COR-L47 (cell line): ENCODE measurements at regions not wholly inside any gene's neighbourhood (a gene's known extent, or its start where the extent isn't known, plus 50 kb on each side); places are given as distances from the start of the nearest gene placed in this dataset.
A peak's percentile ranks its signal among the peaks of the same experiment; 100 is the strongest.
"Not testable (repeated sequence)": the region's sequence is repeated elsewhere in the genome, so short reads cannot be mapped to it uniquely, and the experiment has no call there.

Experiments used
- DNase-seq: peaks from one replicate; lab custom pipeline; 2025; lab: John Stamatoyannopoulos, UW

GRCh38 chr6:98039443-98039842 is 756.4 kb upstream of the MMS22L start:
- DNase-seq: no peak

GRCh38 chr6:98039904-98040607 is 757.0 kb upstream of the MMS22L start:
- peak; percentile 13 for DNase-seq

- DNase-seq: no peak
These were observed 758.0 kb upstream of the MMS22L start for GRCh38 chr6:98041056-98041455.

GRCh38 chr6:98041921-98042320 is 758.9 kb upstream of the MMS22L start:
- peak; percentile 63 for DNase-seq

GRCh38 chr6:98044151-98044561 is 761.1 kb upstream of the MMS22L start:
- DNase-seq: peak; percentile 86

GRCh38 chr6:98044791-98045470 is 761.9 kb upstream of the MMS22L start:
- peak; percentile 46 for DNase-seq

GRCh38 chr6:98047164-98047563 is 764.1 kb upstream of the MMS22L start:
- DNase-seq: no peak

- DNase-seq: no peak
These were observed 764.9 kb upstream of the MMS22L start for GRCh38 chr6:98047871-98048270.

- DNase-seq: no peak
These were observed 771.4 kb upstream of the MMS22L start for GRCh38 chr6:98054453-98054852.

GRCh38 chr6:98056955-98057354 is 773.9 kb upstream of the MMS22L start:
- DNase-seq: no peak

GRCh38 chr6:98067375-98067774 is 767.0 kb upstream of the POU3F2 start:
- peak; percentile 17 for DNase-seq

- DNase-seq: not testable (repeated sequence)
These were observed 745.8 kb upstream of the POU3F2 start for GRCh38 chr6:98088537-98088936.

- no peak for DNase-seq
These were observed 742.0 kb upstream of the POU3F2 start for GRCh38 chr6:98092331-98092730.

GRCh38 chr6:98094696-98095095 is 739.7 kb upstream of the POU3F2 start:
- DNase-seq: no peak

- DNase-seq: no peak
These were observed 726.6 kb upstream of the POU3F2 start for GRCh38 chr6:98107801-98108200.

GRCh38 chr6:98116455-98116854 is 717.9 kb upstream of the POU3F2 start:
- DNase-seq: no peak

- no peak for DNase-seq
These were observed 717.3 kb upstream of the POU3F2 start for GRCh38 chr6:98117068-98117467.

- DNase-seq: no peak
These were observed 715.9 kb upstream of the POU3F2 start for GRCh38 chr6:98118397-98119045.

- no peak for DNase-seq
These were observed 710.2 kb upstream of the POU3F2 start for GRCh38 chr6:98124171-98124570.

- no peak for DNase-seq
These were observed 702.9 kb upstream of the POU3F2 start for GRCh38 chr6:98131290-98131990.

GRCh38 chr6:98136333-98136732 is 698.0 kb upstream of the POU3F2 start:
- DNase-seq: peak; percentile 39

GRCh38 chr6:98137391-98137790 is 697.0 kb upstream of the POU3F2 start:
- peak; percentile 5 for DNase-seq

GRCh38 chr6:98142839-98143238 is 691.5 kb upstream of the POU3F2 start:
- DNase-seq: no peak
